GM23338 (cell line): ENCODE measurements at regions not wholly inside any gene's neighbourhood (a gene's known extent, or its start where the extent isn't known, plus 50 kb on each side); places are given as distances from the start of the nearest gene placed in this dataset.

ENCODE experiments used
- CREB1 ChIP-seq: fragments of 250-450 bp; sonication (Bioruptor Pico); IDR thresholded peaks from 2 replicates; pipeline ENCODE4 v1.5.0; 2020; ENCODE audit warnings: low read depth, mild to moderate bottlenecking, moderate library complexity
- CTCF ChIP-seq, 2 experiments: fragments of 200-600 bp in 1 of 2; sonication (generic) in 1 of 2; conservative IDR thresholded peaks; 2 replicates each; pipeline versions ENCODE4 v1.5.1 to v1.6.1; 2016 to 2017; ENCODE audit warnings: antibody characterized with exemption in 2 of 2, low read depth in 2 of 2, mild to moderate bottlenecking in 2 of 2, moderate library complexity in 1 of 2
- EZH2 ChIP-seq: fragments of 200-600 bp; sonication (generic); IDR thresholded peaks from one replicate; pipeline ENCODE4 v1.8.0; 2017; ENCODE audit warnings: antibody characterized with exemption, mild to moderate bottlenecking, low read depth; ENCODE audit not compliant: unreplicated experiment
- EZH2phosphoT487 ChIP-seq: fragments of 200-600 bp; sonication (generic); IDR thresholded peaks from one replicate; pipeline ENCODE4 v1.8.1; 2018; ENCODE audit warnings: antibody characterized with exemption; ENCODE audit not compliant: unreplicated experiment
- ZNF331 ChIP-seq: fragments of 250-450 bp; sonication (Bioruptor Pico); IDR thresholded peaks from 2 replicates; pipeline ENCODE4 v1.5.0; 2020; ENCODE audit warnings: low read depth, mild to moderate bottlenecking, moderate library complexity
- TF ChIP-seq, protein P1 (sequence below): IDR thresholded peaks from one replicate; pipeline ENCODE4 v1.6.1; 2018; ENCODE audit warnings: antibody characterized with exemption; ENCODE audit not compliant: unreplicated experiment

DNA sequence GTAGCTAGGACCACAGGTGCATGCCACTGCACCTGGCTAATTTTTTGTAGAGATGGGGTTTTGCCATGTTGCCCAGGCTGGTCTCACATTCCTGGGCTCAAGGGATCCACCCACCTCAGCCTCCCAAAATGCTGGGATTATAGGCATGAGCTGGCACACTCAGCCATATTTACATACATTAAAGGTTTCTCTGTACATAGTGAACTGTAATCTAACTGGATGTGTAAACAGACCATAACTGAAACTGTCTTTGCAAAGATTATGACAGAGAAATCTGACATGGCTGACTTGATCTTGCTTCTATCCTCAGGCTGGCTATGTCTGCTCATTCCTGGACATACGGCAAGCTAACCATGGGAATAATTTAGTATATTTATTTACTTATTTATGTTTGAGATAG, 139.2 kb upstream of the XPO1 start:
- TF ChIP-seq CTCF (conservative IDR thresholded peaks at IDR 0.05; ENCODE audit: low read depth in 2 of 2) (no peak), EZH2 (no peak), EZH2phosphoT487 (no peak), CREB1 (CRISPR knock-in tag) (no peak), ZNF331 (CRISPR knock-in tag) (no peak)
- TF ChIP-seq, protein P1, sequence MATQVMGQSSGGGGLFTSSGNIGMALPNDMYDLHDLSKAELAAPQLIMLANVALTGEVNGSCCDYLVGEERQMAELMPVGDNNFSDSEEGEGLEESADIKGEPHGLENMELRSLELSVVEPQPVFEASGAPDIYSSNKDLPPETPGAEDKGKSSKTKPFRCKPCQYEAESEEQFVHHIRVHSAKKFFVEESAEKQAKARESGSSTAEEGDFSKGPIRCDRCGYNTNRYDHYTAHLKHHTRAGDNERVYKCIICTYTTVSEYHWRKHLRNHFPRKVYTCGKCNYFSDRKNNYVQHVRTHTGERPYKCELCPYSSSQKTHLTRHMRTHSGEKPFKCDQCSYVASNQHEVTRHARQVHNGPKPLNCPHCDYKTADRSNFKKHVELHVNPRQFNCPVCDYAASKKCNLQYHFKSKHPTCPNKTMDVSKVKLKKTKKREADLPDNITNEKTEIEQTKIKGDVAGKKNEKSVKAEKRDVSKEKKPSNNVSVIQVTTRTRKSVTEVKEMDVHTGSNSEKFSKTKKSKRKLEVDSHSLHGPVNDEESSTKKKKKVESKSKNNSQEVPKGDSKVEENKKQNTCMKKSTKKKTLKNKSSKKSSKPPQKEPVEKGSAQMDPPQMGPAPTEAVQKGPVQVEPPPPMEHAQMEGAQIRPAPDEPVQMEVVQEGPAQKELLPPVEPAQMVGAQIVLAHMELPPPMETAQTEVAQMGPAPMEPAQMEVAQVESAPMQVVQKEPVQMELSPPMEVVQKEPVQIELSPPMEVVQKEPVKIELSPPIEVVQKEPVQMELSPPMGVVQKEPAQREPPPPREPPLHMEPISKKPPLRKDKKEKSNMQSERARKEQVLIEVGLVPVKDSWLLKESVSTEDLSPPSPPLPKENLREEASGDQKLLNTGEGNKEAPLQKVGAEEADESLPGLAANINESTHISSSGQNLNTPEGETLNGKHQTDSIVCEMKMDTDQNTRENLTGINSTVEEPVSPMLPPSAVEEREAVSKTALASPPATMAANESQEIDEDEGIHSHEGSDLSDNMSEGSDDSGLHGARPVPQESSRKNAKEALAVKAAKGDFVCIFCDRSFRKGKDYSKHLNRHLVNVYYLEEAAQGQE, result no peak
